HFFc6 (cell line): ENCODE measurements at regions not wholly inside any gene's neighbourhood (a gene's known extent, or its start where the extent isn't known, plus 50 kb on each side); places are given as distances from the start of the nearest gene placed in this dataset.

Experiments
- DNase-seq: peaks from one replicate; pipeline ENCODE4 v3.0.0-alpha.2; 2018
- H3K27ac Mint-ChIP-seq: 2 replicates; pipeline ENCODE4 v1.8.0; 2020; ENCODE audit warnings: mild to moderate bottlenecking, mixed read lengths
- H3K27me3 Mint-ChIP-seq: 2 replicates; pipeline ENCODE4 v1.8.0; 2021; ENCODE audit warnings: mild to moderate bottlenecking, moderate library complexity, mixed read lengths; ENCODE audit not compliant: insufficient read depth
- H3K36me3 Mint-ChIP-seq: 2 replicates; pipeline ENCODE4 v1.8.0; 2021; ENCODE audit warnings: low read depth, mixed read lengths
- H3K4me1 Mint-ChIP-seq: 2 replicates; pipeline ENCODE4 v1.8.0; 2020; ENCODE audit warnings: low read depth, mixed read lengths
- H3K4me3 Mint-ChIP-seq: 2 replicates; pipeline ENCODE4 v1.8.0; 2020; ENCODE audit warnings: mild to moderate bottlenecking, moderate library complexity, mixed read lengths
- H3K9me3 Mint-ChIP-seq: 2 replicates; pipeline ENCODE4 v1.8.0; 2020; ENCODE audit warnings: mild to moderate bottlenecking, mixed read lengths
- CTCF ChIP-seq: fragments of 200-600 bp; sonication (generic); IDR thresholded peaks from 2 replicates; pipeline ENCODE4 v1.5.0; 2021; ENCODE audit warnings: antibody characterized with exemption, mild to moderate bottlenecking

GRCh38 chr13:80572923-80573316, 232.0 kb upstream of the SPRY2 start:
- Mint-ChIP-seq H3K27ac (no peak overlapping the region), H3K36me3 (no peaks in the 10 kb centered on the region)

GRCh38 chr13:80572308-80572922, 231.5 kb upstream of the SPRY2 start:
- Mint-ChIP-seq H3K36me3 (no peaks in the 10 kb centered on the region), H3K4me3 (no peak overlapping the region), H3K4me1 (no peaks in the 10 kb centered on the region), H3K27me3 (no peaks in the 10 kb centered on the region; the same call in 1 of the 2 replicates), H3K27ac (no peak overlapping the region), H3K9me3 (peaks cover 43% of the 10 kb centered on the region)
- no peak for TF ChIP-seq CTCF
- DNase-seq, result no peak

More at GRCh38 chr13:80572923-80573316, 232.0 kb upstream of the SPRY2 start:
- DNase-seq, result no peak
- Mint-ChIP-seq H3K4me1 (no peaks in the 10 kb centered on the region), H3K4me3 (no peak overlapping the region), H3K9me3 (peaks cover 42% of the 10 kb centered on the region), H3K27me3 (no peaks in the 10 kb centered on the region; the same call in 1 of the 2 replicates)
- TF ChIP-seq CTCF, result no peak

GRCh38 chr13:80571346-80572307, 230.7 kb upstream of the SPRY2 start:
- Mint-ChIP-seq H3K4me3 (no peak overlapping the region), H3K36me3 (no peaks in the 10 kb centered on the region), H3K27ac (no peak overlapping the region), H3K4me1 (no peaks in the 10 kb centered on the region), H3K27me3 (no peaks in the 10 kb centered on the region; the same call in 1 of the 2 replicates), H3K9me3 (peaks cover 46% of the 10 kb centered on the region)
- no peak for TF ChIP-seq CTCF
- no peak for DNase-seq

GRCh38 chr13:80563439-80563838, 222.5 kb upstream of the SPRY2 start:
- peaks cover 4% of the 10 kb centered on the region; the same call in 1 of the 2 replicates for H3K36me3 Mint-ChIP-seq
- H3K27ac Mint-ChIP-seq, result no peak overlapping the region
- H3K4me3 Mint-ChIP-seq, result no peak overlapping the region
- no peaks in the 10 kb centered on the region for H3K4me1 Mint-ChIP-seq
- no peaks in the 10 kb centered on the region; the same call in 1 of the 2 replicates for H3K27me3 Mint-ChIP-seq
- no peak for DNase-seq
- peaks cover 27% of the 10 kb centered on the region for H3K9me3 Mint-ChIP-seq
- TF ChIP-seq CTCF, result no peak

- TF ChIP-seq CTCF, result no peak
- Mint-ChIP-seq H3K4me1 (no peaks in the 10 kb centered on the region), H3K4me3 (no peak overlapping the region), H3K9me3 (peaks cover 31% of the 10 kb centered on the region), H3K36me3 (peaks cover 4% of the 10 kb centered on the region; the same call in 1 of the 2 replicates), H3K27me3 (no peaks in the 10 kb centered on the region), H3K27ac (no peak overlapping the region)
- no peak for DNase-seq
These were observed 221.7 kb upstream of the SPRY2 start for GRCh38 chr13:80562433-80563156.
